ENCODE measurements at regions not wholly inside any gene's neighbourhood (a gene's known extent, or its start where the extent isn't known, plus 50 kb on each side); places are given as distances from the start of the nearest gene placed in this dataset.

DNA sequence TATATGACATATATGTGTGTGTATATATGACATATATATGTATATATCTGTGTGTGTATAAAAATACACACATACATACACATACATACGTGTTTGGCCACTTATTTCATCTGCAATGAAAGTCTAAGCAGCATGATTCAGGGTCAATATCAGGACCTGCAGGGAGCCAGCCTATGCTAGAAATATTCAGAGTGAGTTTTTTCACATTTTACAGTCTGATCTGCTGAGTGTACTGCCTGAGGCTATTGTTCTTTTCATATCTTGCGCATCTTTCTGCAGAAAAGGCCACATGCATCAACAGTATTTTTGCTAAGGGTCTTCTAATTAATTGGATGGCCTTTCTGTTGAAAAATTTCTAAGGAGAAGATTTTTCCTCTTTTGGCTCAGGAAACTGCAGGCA lies 80.0 kb upstream of the TSPY4 start:
- no peak overlapping the region for H3K9ac ChIP-seq (ENCODE audit: low read length)
- no peak overlapping the region for H3K4me3 ChIP-seq (ENCODE audit: low read depth, low read length)
- H3K4me1 ChIP-seq (ENCODE audit: control insufficient read depth in 1 of 2, insufficient read depth in 2 of 2, low read length in 2 of 2): no peaks in the 10 kb centered on the region
- H3K79me1 ChIP-seq (ENCODE audit: low read length): no peaks in the 10 kb centered on the region
- no peak overlapping the region for H3K27ac ChIP-seq (ENCODE audit: low read depth, low read length)
- H3K36me3 ChIP-seq (ENCODE audit: control insufficient read depth in 1 of 2, insufficient read depth in 2 of 2, low read length in 2 of 2): no peaks in the 10 kb centered on the region
- no peaks in the 10 kb centered on the region for H3K27me3 ChIP-seq (ENCODE audit: insufficient read depth, low read length)
- no peaks in the 10 kb centered on the region for H3K79me2 ChIP-seq (ENCODE audit: control insufficient read depth, insufficient read depth, low read length, poor library complexity)
- no peak overlapping the region for H2BK12ac ChIP-seq (ENCODE audit: low read length)
- no peak overlapping the region for H2BK5ac ChIP-seq (ENCODE audit: low read depth, low read length, poor library complexity)
- no peak overlapping the region for H2AK5ac ChIP-seq (ENCODE audit: low read length)
- H3K14ac ChIP-seq (ENCODE audit: low read length): no peak overlapping the region
- H4K12ac ChIP-seq (ENCODE audit: low read depth, low read length): no peak overlapping the region
- DNase-seq: peak in 1 of 2 donors; percentile 2
- H2AFZ ChIP-seq (ENCODE audit: insufficient read depth, low read length, poor library complexity): no peak overlapping the region
- no peak overlapping the region for H4K8ac ChIP-seq (ENCODE audit: low read depth, low read length)
- no CpG with 5 or more reads among the region's 2 CpGs for WGBS (ENCODE audit: extremely low coverage, insufficient coverage, insufficient read length)
- no peak overlapping the region for H2BK120ac ChIP-seq (ENCODE audit: insufficient read depth, low read length, poor library complexity)
- no peak overlapping the region for H3K18ac ChIP-seq (ENCODE audit: low read length)
- no peak overlapping the region for H4K91ac ChIP-seq (ENCODE audit: low read depth, low read length)
- no peak overlapping the region for H3K4ac ChIP-seq (ENCODE audit: low read depth, low read length)
- H3K4me2 ChIP-seq (ENCODE audit: low read length): no peak overlapping the region
- no peak overlapping the region for H3K23ac ChIP-seq (ENCODE audit: low read length)
- H3K9me3 ChIP-seq (ENCODE audit: insufficient read depth, low read depth, low read length): peaks cover 11% of the 10 kb centered on the region

DNA sequence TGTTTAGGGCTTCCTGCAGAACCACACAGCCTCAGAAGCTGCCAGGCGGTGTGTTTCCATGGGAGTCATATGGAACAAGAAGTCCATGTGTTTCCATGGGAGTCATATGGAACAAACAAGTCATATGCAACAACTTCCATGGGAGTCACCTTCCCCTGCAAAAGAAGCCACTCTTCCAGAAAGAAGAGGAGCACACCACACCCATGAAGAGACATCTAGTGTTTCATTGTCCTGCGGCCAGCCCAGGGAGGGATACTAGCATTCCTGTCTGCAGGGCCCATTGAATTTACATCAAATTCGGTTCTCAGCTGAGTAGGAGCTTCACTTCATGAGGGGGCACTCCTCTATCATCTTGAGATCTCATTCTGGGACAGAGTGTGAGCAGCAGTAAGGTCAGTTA lies 79.5 kb upstream of the TSPY4 start:
- Histone ChIP-seq H2BK5ac (ENCODE audit: low read depth, low read length, poor library complexity) (no peak overlapping the region), H3K79me2 (ENCODE audit: control insufficient read depth, insufficient read depth, low read length, poor library complexity) (no peaks in the 10 kb centered on the region), H3K9me3 (ENCODE audit: insufficient read depth, low read depth, low read length) (peaks cover 11% of the 10 kb centered on the region), H3K36me3 (ENCODE audit: control insufficient read depth in 1 of 2, insufficient read depth in 2 of 2, low read length in 2 of 2) (no peaks in the 10 kb centered on the region), H2BK12ac (ENCODE audit: low read length) (no peak overlapping the region), H3K23ac (ENCODE audit: low read length) (no peak overlapping the region), H4K8ac (ENCODE audit: low read depth, low read length) (no peak overlapping the region), H4K91ac (ENCODE audit: low read depth, low read length) (no peak overlapping the region), H2AFZ (ENCODE audit: insufficient read depth, low read length, poor library complexity) (no peak overlapping the region), H3K79me1 (ENCODE audit: low read length) (no peaks in the 10 kb centered on the region), H4K12ac (ENCODE audit: low read depth, low read length) (no peak overlapping the region), H3K4ac (ENCODE audit: low read depth, low read length) (no peak overlapping the region), H2BK120ac (ENCODE audit: insufficient read depth, low read length, poor library complexity) (no peak overlapping the region), H3K14ac (ENCODE audit: low read length) (no peak overlapping the region), H3K4me3 (ENCODE audit: low read depth, low read length) (no peak overlapping the region), H2AK5ac (ENCODE audit: low read length) (no peak overlapping the region), H3K27ac (ENCODE audit: low read depth, low read length) (no peak overlapping the region), H3K4me2 (ENCODE audit: low read length) (no peak overlapping the region), H3K18ac (ENCODE audit: low read length) (no peak overlapping the region), H3K4me1 (ENCODE audit: control insufficient read depth in 1 of 2, insufficient read depth in 2 of 2, low read length in 2 of 2) (no peaks in the 10 kb centered on the region), H3K27me3 (ENCODE audit: insufficient read depth, low read length) (no peaks in the 10 kb centered on the region), H3K9ac (ENCODE audit: low read length) (no peak overlapping the region)
- DNase-seq: no peak
- WGBS (ENCODE audit: extremely low coverage, insufficient coverage, insufficient read length): no CpG with 5 or more reads among the region's 3 CpGs

GRCh38 chrY:9259368-9259767 lies 77.9 kb upstream of the TSPY4 start:
- Histone ChIP-seq H3K4me2 (ENCODE audit: low read length) (no peak overlapping the region), H3K27ac (ENCODE audit: low read depth, low read length) (no peak overlapping the region), H3K36me3 (ENCODE audit: control insufficient read depth in 1 of 2, insufficient read depth in 2 of 2, low read length in 2 of 2) (no peaks in the 10 kb centered on the region), H3K23ac (ENCODE audit: low read length) (no peak overlapping the region), H2BK12ac (ENCODE audit: low read length) (no peak overlapping the region), H4K8ac (ENCODE audit: low read depth, low read length) (no peak overlapping the region), H3K4me3 (ENCODE audit: low read depth, low read length) (no peak overlapping the region), H2BK5ac (ENCODE audit: low read depth, low read length, poor library complexity) (no peak overlapping the region), H3K9ac (ENCODE audit: low read length) (no peak overlapping the region), H2BK120ac (ENCODE audit: insufficient read depth, low read length, poor library complexity) (no peak overlapping the region), H3K4me1 (ENCODE audit: control insufficient read depth in 1 of 2, insufficient read depth in 2 of 2, low read length in 2 of 2) (no peaks in the 10 kb centered on the region), H3K79me1 (ENCODE audit: low read length) (no peaks in the 10 kb centered on the region), H3K9me3 (ENCODE audit: insufficient read depth, low read depth, low read length) (peaks cover 14% of the 10 kb centered on the region), H3K14ac (ENCODE audit: low read length) (no peak overlapping the region), H3K18ac (ENCODE audit: low read length) (no peak overlapping the region), H4K12ac (ENCODE audit: low read depth, low read length) (no peak overlapping the region), H3K79me2 (ENCODE audit: control insufficient read depth, insufficient read depth, low read length, poor library complexity) (no peaks in the 10 kb centered on the region), H3K27me3 (ENCODE audit: insufficient read depth, low read length) (no peaks in the 10 kb centered on the region), H2AFZ (ENCODE audit: insufficient read depth, low read length, poor library complexity) (no peak overlapping the region), H3K4ac (ENCODE audit: low read depth, low read length) (no peak overlapping the region), H2AK5ac (ENCODE audit: low read length) (no peak overlapping the region), H4K91ac (ENCODE audit: low read depth, low read length) (no peak overlapping the region)
- no CpG with 5 or more reads among the region's 1 CpG for WGBS (ENCODE audit: extremely low coverage, insufficient coverage, insufficient read length)
- no peak for DNase-seq

- Histone ChIP-seq H4K8ac (ENCODE audit: low read depth, low read length) (no peak overlapping the region), H3K79me2 (ENCODE audit: control insufficient read depth, insufficient read depth, low read length, poor library complexity) (no peaks in the 10 kb centered on the region), H2AFZ (ENCODE audit: insufficient read depth, low read length, poor library complexity) (no peak overlapping the region), H3K36me3 (ENCODE audit: control insufficient read depth in 1 of 2, insufficient read depth in 2 of 2, low read length in 2 of 2) (no peaks in the 10 kb centered on the region), H3K9ac (ENCODE audit: low read length) (no peak overlapping the region), H2BK120ac (ENCODE audit: insufficient read depth, low read length, poor library complexity) (no peak overlapping the region), H3K79me1 (ENCODE audit: low read length) (no peaks in the 10 kb centered on the region), H3K27ac (ENCODE audit: low read depth, low read length) (no peak overlapping the region), H3K4me1 (ENCODE audit: control insufficient read depth in 1 of 2, insufficient read depth in 2 of 2, low read length in 2 of 2) (no peaks in the 10 kb centered on the region), H3K23ac (ENCODE audit: low read length) (no peak overlapping the region), H3K9me3 (ENCODE audit: insufficient read depth, low read depth, low read length) (peaks cover 14% of the 10 kb centered on the region), H2BK5ac (ENCODE audit: low read depth, low read length, poor library complexity) (no peak overlapping the region), H3K27me3 (ENCODE audit: insufficient read depth, low read length) (no peaks in the 10 kb centered on the region), H2BK12ac (ENCODE audit: low read length) (no peak overlapping the region), H2AK5ac (ENCODE audit: low read length) (no peak overlapping the region), H4K91ac (ENCODE audit: low read depth, low read length) (no peak overlapping the region), H3K4me2 (ENCODE audit: low read length) (no peak overlapping the region), H3K4ac (ENCODE audit: low read depth, low read length) (no peak overlapping the region), H4K12ac (ENCODE audit: low read depth, low read length) (no peak overlapping the region), H3K4me3 (ENCODE audit: low read depth, low read length) (no peak overlapping the region), H3K18ac (ENCODE audit: low read length) (no peak overlapping the region), H3K14ac (ENCODE audit: low read length) (no peak overlapping the region)
- no CpG with 5 or more reads among the region's 4 CpGs for WGBS (ENCODE audit: extremely low coverage, insufficient coverage, insufficient read length)
- no peak for DNase-seq
Observed at GRCh38 chrY:9260426-9260825, 76.8 kb upstream of the TSPY4 start.

Measured in trophoblast cell (in vitro differentiated cells and primary cell).